Activated CD8-positive, alpha-beta memory T cell treated with anti-CD3 and anti-CD28 coated beads for 24 hours (primary cell): ENCODE measurements at regions not wholly inside any gene's neighbourhood (a gene's known extent, or its start where the extent isn't known, plus 50 kb on each side); places are given as distances from the start of the nearest gene placed in this dataset.

ENCODE experiments used
- DNase-seq: peaks from one replicate; pipeline ENCODE4 v3.0.0-alpha.2; 2020

DNA sequence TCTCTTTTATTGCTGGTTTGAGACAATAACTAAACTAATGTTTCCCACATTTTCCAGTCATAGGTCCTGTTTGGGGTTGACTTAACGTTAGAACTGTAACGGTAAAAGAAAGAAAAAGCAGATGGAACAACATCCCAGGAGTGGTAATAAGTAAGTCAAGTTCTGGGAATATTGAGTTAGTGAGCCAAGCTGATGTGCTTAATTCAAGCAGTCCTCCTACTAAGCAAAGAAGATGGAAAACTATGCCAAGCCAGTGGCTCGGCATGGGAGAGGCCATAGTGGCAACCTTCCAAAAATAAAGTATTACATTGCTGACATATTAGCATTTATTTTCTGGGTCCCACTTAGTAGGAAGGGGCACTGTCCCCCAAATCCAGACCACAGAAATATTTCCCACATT is 161.7 kb upstream of the CDH5 start:
- no peak for DNase-seq

GRCh38 chr16:66203476-66203875 is 163.0 kb upstream of the CDH5 start:
- no peak for DNase-seq

DNA sequence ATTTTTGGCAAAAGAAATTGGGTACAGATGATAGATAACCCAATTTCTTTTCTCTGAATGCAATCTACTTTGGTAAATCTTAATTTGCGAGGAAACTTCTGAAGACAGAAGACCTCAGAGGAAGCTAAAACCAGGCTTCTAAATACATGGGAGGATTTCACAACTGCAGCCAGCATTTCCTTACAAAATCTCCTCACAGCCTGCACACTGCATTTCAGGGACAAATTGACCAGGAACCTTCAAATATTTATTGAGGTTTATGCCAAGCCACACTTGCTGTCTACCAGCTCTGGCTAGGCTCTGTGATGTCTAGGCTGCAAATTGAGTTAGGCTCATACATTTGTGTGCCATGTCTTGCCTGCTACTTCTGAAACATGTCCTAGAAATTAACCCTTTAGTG is 167.3 kb upstream of the CDH5 start:
- DNase-seq, result no peak

- no peak for DNase-seq
Measured at GRCh38 chr16:66198641-66199040, 167.8 kb upstream of the CDH5 start.

GRCh38 chr16:66197668-66198278 is 168.7 kb upstream of the CDH5 start:
- DNase-seq, result no peak

- DNase-seq, result no peak
Measured at GRCh38 chr16:66196770-66197169, 169.7 kb upstream of the CDH5 start.

DNA sequence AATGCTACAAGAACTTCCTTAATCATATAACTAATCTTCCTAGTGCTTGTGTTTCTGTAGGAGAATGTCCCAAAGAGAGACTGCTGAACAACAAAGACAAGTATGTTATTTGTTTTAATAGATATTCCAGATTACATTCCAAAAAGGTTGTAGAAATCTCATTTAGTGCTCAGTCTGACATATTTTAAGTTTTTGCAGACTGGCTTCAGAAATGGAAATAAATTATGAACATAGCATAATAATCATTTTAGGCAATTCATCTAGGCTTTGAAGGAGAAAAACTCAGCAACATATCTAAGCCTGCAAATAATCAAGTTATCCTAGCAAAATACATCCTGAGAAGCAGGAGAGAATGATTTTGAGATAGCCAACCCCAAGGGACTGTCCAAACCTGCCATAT is 171.6 kb upstream of the CDH5 start:
- DNase-seq, result no peak

GRCh38 chr16:66193543-66194229 is 172.8 kb upstream of the CDH5 start:
- DNase-seq, result no peak

DNA sequence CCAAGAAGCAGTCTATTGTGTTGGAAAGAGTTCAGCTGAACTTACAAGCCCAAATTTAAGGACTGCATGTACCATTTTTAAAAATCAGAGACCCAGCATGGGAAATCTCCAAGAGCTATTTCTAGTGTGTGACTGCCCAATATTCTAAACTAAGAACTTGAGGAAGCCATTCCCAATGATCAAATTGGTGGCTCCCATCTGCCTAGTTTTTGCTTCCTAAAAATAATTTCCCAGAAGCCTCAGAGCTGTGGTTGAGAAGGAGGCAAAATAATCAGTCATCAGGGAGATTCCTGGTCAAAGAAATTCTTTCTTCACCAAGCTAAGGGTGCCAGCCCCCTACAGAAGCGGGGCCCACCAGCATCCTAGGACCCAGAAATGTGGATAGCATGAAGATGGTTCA is 176.1 kb upstream of the CDH5 start:
- DNase-seq, result no peak

GRCh38 chr16:66189951-66190350 is 176.5 kb upstream of the CDH5 start:
- no peak for DNase-seq

DNA sequence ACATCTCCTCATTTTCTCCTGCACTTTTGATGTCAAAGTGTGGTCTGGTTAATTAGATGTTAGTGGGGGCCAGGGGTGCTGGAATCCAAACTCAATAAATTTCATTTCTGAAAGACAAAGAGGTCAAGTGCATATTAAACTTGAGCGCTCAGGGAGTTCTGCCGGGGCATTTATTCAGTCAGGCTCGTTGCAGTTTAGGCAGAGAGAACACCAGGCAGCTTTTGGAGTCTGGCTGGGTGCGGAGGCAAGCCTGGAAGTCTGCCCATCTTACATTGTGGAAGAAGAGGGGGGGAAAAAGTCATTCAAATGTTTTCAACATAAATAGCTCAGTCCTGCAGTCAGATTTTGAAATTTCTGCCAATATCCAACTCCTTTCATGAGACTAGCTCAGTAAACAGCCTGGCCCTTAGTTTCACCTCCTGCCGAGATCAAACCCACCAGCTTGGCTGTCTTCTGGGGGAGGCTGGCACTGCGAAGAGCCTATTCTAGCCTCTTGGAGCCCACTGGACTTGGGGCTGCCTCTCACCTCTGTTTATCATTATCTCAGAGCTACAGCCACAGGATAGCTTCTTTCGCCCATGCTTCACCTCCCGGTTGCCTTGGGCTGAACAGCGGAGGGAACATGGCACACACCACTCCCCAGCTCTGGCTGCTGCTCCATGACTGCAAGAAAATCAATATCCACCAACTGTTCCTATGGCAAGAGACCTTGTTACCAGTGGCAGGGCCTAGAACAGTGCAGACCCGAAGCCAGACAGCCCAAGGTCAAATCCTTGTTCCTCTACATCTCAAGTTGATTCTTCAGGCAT is 177.4 kb upstream of the CDH5 start:
- no peak for DNase-seq

GRCh38 chr16:66186251-66186785 is 180.2 kb upstream of the CDH5 start:
- no peak for DNase-seq

DNA sequence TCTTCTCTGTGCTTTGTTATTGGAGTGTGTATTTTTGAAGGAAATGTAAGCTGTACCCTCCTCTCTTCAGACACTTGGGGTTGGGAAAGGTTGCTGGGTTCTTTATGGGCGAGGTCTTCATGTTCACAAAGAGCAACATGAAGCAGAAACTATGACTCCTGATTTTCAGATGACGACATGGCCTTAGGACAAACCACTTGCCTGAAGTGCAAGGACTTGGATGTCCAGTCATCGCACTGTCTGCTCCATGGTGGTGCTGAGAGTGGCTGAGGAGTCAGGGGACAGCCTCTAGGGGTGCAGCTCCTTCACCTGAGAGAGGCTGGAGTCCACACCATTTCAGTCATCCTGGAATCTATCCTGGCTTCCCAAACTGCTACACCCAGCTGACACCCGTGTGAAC is 183.9 kb upstream of the CDH5 start:
- DNase-seq, result no peak

- no peak for DNase-seq
Measured at GRCh38 chr16:66176731-66177130, 189.8 kb upstream of the CDH5 start.

GRCh38 chr16:66176111-66176510 is 190.4 kb upstream of the CDH5 start:
- DNase-seq, result peak; percentile 15

- DNase-seq, result peak; percentile 9
Measured at GRCh38 chr16:66175636-66176035, 190.9 kb upstream of the CDH5 start.

DNA sequence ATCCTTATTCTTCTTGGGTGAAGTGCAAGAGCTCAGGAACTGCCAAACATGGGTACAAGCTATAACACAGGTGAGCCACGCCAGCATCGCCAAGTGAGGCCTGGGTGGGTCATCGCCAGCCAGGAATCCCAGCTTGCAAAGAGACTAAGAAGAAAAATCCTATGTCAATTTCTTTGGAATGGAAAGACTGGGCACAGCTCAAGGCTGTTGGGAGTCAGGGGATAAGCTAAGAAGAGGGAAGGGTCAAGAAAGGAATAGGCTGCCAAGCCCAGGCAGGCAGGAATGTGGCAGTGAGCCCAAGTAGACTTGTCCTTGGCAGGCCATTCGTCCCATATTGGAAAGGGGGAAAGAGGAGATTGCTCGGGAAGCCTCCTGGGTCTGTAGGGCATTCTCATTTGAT is 191.4 kb upstream of the CDH5 start:
- DNase-seq, result peak; percentile 11

DNA sequence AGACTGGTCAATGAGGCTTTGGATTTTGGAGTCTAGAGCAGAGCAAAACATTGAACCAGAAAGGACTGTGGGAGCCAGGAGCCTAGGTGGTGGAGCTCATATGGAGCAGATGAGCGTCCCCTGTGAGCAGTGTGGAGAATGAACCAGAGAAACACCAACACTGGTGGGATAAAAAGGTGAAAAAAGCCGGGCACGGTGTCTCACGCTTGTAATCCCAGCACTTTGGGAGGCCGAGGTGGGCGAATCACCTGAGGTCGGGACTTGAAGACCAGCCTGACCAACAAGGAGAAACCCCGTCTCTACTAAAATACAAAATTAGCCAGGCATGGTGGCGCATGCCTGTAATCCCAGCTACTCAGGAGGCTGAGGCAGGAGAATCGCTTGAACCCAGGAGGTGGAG is 192.7 kb upstream of the CDH5 start:
- DNase-seq, result peak; percentile 17

DNA sequence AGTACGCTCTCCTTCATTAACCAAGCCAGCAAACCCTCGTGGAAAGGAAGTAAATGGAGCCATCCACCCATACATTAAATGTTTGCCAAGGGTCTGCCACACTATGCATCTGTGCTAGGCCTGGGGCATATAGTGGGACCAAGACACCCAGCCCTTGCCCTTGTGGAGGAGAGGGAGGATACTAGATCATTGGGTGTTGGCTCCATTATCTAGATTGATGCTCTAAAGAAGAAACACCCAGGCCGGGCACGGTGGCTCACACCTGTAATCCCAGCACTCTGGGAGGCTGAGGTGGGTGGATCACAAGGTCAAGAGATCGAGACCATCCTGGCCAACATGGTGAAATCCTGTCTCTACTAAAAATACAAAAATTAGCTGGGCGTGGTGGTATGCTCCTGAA is 193.3 kb upstream of the CDH5 start:
- peak; percentile 17 for DNase-seq

- DNase-seq, result no peak
Measured at GRCh38 chr16:66172463-66172862, 194.0 kb upstream of the CDH5 start.

DNA sequence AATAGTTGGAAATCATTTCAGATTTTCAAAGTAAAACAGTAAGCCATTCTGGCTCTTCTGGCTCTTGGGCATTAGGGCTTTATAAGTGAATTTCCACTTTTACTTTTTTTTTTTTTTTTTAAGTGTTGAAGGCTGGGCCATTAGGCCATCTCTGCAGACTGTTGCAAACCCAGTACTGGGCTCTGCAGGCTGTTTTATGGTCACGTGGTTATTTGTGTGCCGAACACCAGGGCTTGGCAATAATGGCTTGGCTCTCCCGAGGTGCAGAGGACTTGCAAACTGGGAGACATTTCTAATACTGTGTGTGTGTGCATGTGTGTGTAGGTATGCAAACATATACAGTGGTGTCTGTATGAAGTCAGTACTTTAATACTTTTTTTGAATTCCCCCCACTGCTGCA is 194.9 kb upstream of the CDH5 start:
- peak; percentile 4 for DNase-seq

DNA sequence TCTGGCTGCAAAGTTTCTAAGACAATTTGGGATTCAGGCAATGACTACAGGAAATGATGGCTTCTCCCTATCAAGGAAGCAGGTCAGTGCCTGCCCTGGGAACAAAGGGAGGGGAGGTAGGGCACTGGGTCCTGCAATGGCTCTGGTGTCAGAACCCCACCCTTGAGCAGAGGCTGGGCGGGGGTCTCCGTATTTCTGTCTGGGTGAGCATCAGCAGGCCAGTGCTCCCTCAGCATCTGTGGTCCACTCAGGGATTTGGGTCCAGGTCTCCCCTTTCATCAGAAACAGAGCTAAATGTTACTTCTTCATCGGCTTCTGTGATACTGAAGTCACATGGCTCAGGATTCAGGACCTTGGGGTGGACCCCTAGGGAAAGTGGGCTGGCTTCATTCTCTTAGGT is 195.5 kb upstream of the CDH5 start:
- peak; percentile 32 for DNase-seq

DNA sequence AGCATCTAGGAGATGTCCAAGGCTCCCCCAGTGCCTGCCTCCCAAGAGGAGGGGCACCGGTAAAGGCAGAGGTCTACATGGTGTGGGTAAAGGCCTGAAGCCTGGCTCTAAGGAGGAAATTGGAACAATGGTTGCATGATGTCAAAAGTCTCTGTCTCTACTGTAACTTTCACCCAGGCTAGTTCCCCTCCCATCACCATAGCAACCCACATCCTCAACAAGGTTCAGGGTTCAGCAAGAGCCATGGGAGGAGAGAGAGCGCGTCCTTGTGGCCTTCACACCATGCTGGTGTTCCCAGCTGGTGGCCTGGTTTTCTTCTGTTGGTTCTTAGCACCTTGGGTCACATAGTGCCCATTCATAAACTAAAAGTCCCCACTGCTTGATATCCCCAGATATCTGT is 196.7 kb upstream of the CDH5 start:
- DNase-seq, result no peak

- no peak for DNase-seq
Measured at GRCh38 chr16:66168777-66169176, 197.7 kb upstream of the CDH5 start.
